ENCODE measurements at regions not wholly inside any gene's neighbourhood (a gene's known extent, or its start where the extent isn't known, plus 50 kb on each side); places are given as distances from the start of the nearest gene placed in this dataset.

DNA sequence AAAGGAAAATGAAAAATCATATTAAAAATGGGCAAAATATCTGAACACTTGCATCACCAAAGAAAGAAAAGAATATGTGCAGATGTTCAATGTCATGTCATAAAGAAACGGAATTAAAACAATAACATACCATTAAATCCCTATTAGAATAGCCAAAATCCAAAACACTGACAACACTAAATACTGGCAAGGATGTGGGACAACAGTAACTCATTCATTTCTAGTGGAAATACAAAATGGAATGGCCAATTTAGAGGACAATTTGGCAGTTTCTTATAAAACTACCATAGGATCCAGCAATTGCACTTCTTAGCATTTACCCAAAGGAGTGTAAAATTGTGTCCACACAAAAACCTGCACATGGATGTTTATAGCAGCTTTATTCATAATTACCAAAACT, 542.5 kb upstream of the UBE2E2 start:
- intact Hi-C loops (cut with DNase I; ENCODE audit: low total_unique reads), result no loop called here
- no peaks in the 10 kb centered on the region for H3K27me3 ChIP-seq
- no peak for DNase-seq
- no peaks in the 10 kb centered on the region for H3K9me3 ChIP-seq
- H3K27ac ChIP-seq, result no peak overlapping the region
- no peaks in the 10 kb centered on the region for H3K4me1 ChIP-seq
- H3K4me3 ChIP-seq, result no peak overlapping the region
- no peak for TF ChIP-seq POLR2A (IDR thresholded peaks at IDR 0.05)
- TF ChIP-seq, protein P1, sequence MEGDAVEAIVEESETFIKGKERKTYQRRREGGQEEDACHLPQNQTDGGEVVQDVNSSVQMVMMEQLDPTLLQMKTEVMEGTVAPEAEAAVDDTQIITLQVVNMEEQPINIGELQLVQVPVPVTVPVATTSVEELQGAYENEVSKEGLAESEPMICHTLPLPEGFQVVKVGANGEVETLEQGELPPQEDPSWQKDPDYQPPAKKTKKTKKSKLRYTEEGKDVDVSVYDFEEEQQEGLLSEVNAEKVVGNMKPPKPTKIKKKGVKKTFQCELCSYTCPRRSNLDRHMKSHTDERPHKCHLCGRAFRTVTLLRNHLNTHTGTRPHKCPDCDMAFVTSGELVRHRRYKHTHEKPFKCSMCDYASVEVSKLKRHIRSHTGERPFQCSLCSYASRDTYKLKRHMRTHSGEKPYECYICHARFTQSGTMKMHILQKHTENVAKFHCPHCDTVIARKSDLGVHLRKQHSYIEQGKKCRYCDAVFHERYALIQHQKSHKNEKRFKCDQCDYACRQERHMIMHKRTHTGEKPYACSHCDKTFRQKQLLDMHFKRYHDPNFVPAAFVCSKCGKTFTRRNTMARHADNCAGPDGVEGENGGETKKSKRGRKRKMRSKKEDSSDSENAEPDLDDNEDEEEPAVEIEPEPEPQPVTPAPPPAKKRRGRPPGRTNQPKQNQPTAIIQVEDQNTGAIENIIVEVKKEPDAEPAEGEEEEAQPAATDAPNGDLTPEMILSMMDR (IDR thresholded peaks at IDR 0.05), result no peak
- no peaks in the 10 kb centered on the region for H3K36me3 ChIP-seq

DNA sequence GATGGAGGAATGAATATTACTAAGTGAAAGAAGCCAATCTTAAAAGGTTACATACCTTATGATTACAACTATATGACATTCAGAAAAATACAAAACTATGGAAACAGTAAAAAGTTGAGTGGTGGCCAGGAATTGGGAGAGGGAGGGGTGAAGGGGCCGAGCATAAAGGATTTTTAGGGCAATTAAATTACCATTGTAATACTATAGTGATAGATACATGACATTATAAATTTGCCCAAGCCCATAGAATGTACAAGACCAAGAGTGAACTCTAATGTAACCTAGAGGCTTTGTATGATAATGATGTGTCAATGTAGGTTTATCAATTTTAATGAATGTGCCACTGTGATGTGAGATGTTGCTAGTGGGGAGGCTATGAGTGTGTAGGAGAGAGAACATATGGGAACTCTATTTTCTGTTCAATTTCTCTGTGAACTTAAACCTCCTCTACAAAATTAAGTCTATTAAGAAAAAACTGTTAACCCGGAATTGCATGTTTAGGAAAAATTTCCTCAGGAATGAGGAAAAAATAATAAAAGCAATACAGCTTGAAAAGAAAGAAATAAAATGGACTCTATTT, 541.9 kb upstream of the UBE2E2 start:
- Histone ChIP-seq H3K9me3 (no peaks in the 10 kb centered on the region), H3K36me3 (no peaks in the 10 kb centered on the region), H3K4me1 (no peaks in the 10 kb centered on the region), H3K27ac (no peak overlapping the region), H3K4me3 (no peak overlapping the region), H3K27me3 (no peaks in the 10 kb centered on the region)
- no peak for DNase-seq
- no peak for TF ChIP-seq POLR2A (IDR thresholded peaks at IDR 0.05)
- TF ChIP-seq, protein P1 (IDR thresholded peaks at IDR 0.05), result no peak
- intact Hi-C loops (cut with DNase I; ENCODE audit: low total_unique reads), result no loop called here

DNA sequence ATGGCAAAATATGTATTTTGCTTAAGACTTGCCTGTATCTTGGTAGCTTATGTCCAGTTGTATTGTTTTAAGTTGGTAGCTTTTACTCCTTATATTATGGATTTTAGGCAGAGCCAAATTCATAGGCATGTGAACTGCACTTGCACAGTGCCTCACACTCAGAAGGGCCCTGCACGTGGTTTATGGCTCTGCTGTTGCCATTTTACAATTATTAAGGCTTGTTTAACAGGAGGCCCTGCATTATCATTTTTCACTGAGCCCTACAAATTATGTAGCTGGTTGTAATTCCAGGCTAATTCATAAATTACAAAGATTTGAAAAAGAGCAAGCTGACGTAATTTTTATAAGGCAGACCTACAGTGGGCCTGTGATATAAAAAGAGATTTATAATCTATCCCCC, 537.6 kb upstream of the UBE2E2 start:
- H3K4me3 ChIP-seq, result no peak overlapping the region
- intact Hi-C loops (cut with DNase I; ENCODE audit: low total_unique reads), result no loop called here
- no peaks in the 10 kb centered on the region for H3K4me1 ChIP-seq
- no peaks in the 10 kb centered on the region for H3K27me3 ChIP-seq
- no peak for DNase-seq
- H3K36me3 ChIP-seq, result no peaks in the 10 kb centered on the region
- H3K27ac ChIP-seq, result no peak overlapping the region
- no peaks in the 10 kb centered on the region for H3K9me3 ChIP-seq
- no peak for TF ChIP-seq POLR2A (IDR thresholded peaks at IDR 0.05)
- TF ChIP-seq, protein P1 (IDR thresholded peaks at IDR 0.05), result no peak

DNA sequence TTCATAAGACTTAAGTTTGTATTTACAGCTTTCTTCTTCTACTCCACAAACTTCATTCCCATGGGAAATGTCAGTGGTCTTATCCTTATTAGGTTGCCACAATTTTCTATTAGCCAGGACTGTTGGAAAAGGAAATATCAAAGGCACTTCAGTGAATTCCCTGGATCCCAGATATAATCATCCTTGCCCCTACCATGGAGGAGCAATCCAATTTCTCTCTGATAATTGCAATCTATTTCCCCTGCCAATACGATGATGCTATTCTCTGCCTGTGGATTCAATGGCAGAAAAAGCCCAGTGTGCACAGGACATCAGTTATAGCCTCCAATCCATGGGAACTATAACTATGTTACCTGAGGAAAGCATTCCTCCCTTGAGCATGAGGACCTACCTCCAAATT, 536.4 kb upstream of the UBE2E2 start:
- no peaks in the 10 kb centered on the region for H3K36me3 ChIP-seq
- no peaks in the 10 kb centered on the region for H3K4me1 ChIP-seq
- DNase-seq, result no peak
- no peaks in the 10 kb centered on the region for H3K27me3 ChIP-seq
- H3K9me3 ChIP-seq, result no peaks in the 10 kb centered on the region
- no peak overlapping the region for H3K27ac ChIP-seq
- no peak overlapping the region for H3K4me3 ChIP-seq
- intact Hi-C loops (cut with DNase I; ENCODE audit: low total_unique reads), result no loop called here
- no peak for TF ChIP-seq POLR2A (IDR thresholded peaks at IDR 0.05)
- TF ChIP-seq, protein P1 (IDR thresholded peaks at IDR 0.05), result no peak

DNA sequence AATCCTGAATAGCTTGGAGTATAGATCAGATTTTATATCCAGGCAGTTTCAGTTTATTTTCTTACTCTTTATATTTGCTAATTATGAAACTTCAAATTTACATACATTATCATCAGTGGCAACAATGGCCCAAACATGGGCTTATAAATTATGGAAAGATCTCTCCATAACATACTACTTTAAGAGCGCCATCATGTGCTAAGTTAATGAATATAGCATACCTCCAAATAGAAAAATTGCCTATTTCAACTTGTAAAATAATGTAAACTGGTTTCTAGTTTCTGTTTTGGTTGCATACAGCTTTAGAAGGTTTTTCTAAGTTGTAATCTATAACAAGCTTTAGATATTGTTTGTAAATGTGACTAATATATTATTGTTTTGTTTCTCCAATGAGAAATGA, 531.3 kb upstream of the UBE2E2 start:
- no peaks in the 10 kb centered on the region for H3K4me1 ChIP-seq
- H3K9me3 ChIP-seq, result no peaks in the 10 kb centered on the region
- no peak for DNase-seq
- no peak overlapping the region for H3K4me3 ChIP-seq
- no peaks in the 10 kb centered on the region for H3K36me3 ChIP-seq
- H3K27ac ChIP-seq, result no peak overlapping the region
- TF ChIP-seq, protein P1 (IDR thresholded peaks at IDR 0.05), result no peak
- no peak for TF ChIP-seq POLR2A (IDR thresholded peaks at IDR 0.05)
- no peaks in the 10 kb centered on the region for H3K27me3 ChIP-seq
- intact Hi-C loops (cut with DNase I; ENCODE audit: low total_unique reads), result no loop called here
